ENCODE measurements at regions not wholly inside any gene's neighbourhood (a gene's known extent, or its start where the extent isn't known, plus 50 kb on each side); places are given as distances from the start of the nearest gene placed in this dataset.

- TF ChIP-seq, protein P1, sequence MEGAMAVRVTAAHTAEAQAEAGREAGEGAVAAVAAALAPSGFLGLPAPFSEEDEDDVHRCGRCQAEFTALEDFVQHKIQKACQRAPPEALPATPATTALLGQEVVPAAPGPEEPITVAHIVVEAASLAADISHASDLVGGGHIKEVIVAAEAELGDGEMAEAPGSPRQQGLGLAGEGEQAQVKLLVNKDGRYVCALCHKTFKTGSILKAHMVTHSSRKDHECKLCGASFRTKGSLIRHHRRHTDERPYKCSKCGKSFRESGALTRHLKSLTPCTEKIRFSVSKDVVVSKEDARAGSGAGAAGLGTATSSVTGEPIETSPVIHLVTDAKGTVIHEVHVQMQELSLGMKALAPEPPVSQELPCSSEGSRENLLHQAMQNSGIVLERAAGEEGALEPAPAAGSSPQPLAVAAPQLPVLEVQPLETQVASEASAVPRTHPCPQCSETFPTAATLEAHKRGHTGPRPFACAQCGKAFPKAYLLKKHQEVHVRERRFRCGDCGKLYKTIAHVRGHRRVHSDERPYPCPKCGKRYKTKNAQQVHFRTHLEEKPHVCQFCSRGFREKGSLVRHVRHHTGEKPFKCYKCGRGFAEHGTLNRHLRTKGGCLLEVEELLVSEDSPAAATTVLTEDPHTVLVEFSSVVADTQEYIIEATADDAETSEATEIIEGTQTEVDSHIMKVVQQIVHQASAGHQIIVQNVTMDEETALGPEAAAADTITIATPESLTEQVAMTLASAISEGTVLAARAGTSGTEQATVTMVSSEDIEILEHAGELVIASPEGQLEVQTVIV (IDR thresholded peaks at IDR 0.05; ENCODE audit: borderline replicate concordance, partially characterized antibody) = no peak
- TF ChIP-seq RUNX3 (IDR thresholded peaks at IDR 0.05; ENCODE audit: low read length) (peak; percentile 65), MEF2A (IDR thresholded peaks at IDR 0.05; ENCODE audit: insufficient read depth, low read depth, low read length) (0 out of 2 replicates have a peak, but pooled peaks have one; percentile 22), JUNB (IDR thresholded peaks at IDR 0.05) (no peak), CEBPB (IDR thresholded peaks at IDR 0.05; ENCODE audit: borderline replicate concordance in 1 of 2, low read depth in 2 of 2, low read length in 2 of 2) (no peak), GATAD2B (conservative IDR thresholded peaks at IDR 0.05; ENCODE audit: low read depth) (0 out of 2 replicates have a peak, but pooled peaks have one; percentile 41), IKZF2 (IDR thresholded peaks at IDR 0.05) (peak; percentile 85 to 88), NFIC (IDR thresholded peaks at IDR 0.05; ENCODE audit: low read depth, low read length) (peak; percentile 42; the same call in 1 of the 2 replicates), ETV6 (conservative IDR thresholded peaks at IDR 0.05 in 1 of 2, IDR thresholded peaks at IDR 0.05 in 1 of 2; ENCODE audit: borderline replicate concordance in 1 of 2, low read depth in 1 of 2) (peak in 1 of 2 experiments; percentile 32; a peak in 1 of 4 replicates), EZH2 (IDR thresholded peaks at IDR 0.05; ENCODE audit: borderline replicate concordance, control insufficient read depth, low read depth, low read length) (no peak), CBFB (IDR thresholded peaks at IDR 0.05; ENCODE audit: low read depth) (0 out of 2 replicates have a peak, but pooled peaks have one; percentile 25), MEF2B (IDR thresholded peaks at IDR 0.05; ENCODE audit: partially characterized antibody, poor library complexity, severe bottlenecking) (peak; percentile 39), POU2F2 (IDR thresholded peaks at IDR 0.05; ENCODE audit: borderline replicate concordance, low read depth, low read length) (no peak), NR2F1 (conservative IDR thresholded peaks at IDR 0.05) (peak; percentile 65), EED (IDR thresholded peaks at IDR 0.05; ENCODE audit: low read depth) (0 out of 2 replicates have a peak, but pooled peaks have one; percentile 37), MXI1 (IDR thresholded peaks at IDR 0.05; ENCODE audit: low read depth, low read length) (no peak), PRDM15 (CRISPR knock-in tag; IDR thresholded peaks at IDR 0.05) (no peak)
- TF ChIP-seq, protein P2, sequence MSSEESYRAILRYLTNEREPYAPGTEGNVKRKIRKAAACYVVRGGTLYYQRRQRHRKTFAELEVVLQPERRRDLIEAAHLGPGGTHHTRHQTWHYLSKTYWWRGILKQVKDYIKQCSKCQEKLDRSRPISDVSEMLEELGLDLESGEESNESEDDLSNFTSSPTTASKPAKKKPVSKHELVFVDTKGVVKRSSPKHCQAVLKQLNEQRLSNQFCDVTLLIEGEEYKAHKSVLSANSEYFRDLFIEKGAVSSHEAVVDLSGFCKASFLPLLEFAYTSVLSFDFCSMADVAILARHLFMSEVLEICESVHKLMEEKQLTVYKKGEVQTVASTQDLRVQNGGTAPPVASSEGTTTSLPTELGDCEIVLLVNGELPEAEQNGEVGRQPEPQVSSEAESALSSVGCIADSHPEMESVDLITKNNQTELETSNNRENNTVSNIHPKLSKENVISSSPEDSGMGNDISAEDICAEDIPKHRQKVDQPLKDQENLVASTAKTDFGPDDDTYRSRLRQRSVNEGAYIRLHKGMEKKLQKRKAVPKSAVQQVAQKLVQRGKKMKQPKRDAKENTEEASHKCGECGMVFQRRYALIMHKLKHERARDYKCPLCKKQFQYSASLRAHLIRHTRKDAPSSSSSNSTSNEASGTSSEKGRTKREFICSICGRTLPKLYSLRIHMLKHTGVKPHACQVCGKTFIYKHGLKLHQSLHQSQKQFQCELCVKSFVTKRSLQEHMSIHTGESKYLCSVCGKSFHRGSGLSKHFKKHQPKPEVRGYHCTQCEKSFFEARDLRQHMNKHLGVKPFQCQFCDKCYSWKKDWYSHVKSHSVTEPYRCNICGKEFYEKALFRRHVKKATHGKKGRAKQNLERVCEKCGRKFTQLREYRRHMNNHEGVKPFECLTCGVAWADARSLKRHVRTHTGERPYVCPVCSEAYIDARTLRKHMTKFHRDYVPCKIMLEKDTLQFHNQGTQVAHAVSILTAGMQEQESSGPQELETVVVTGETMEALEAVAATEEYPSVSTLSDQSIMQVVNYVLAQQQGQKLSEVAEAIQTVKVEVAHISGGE (CRISPR knock-in tag; IDR thresholded peaks at IDR 0.05) = no peak
Measured at GRCh38 chr7:17123020-17123419, 175.4 kb upstream of the AHR start (continued).
